Jurkat, Clone E6-1 (cell line): ENCODE measurements at regions not wholly inside any gene's neighbourhood (a gene's known extent, or its start where the extent isn't known, plus 50 kb on each side); places are given as distances from the start of the nearest gene placed in this dataset.
"Not testable (repeated sequence)": the region's sequence is repeated elsewhere in the genome, so short reads cannot be mapped to it uniquely, and the experiment has no call there.

Source experiments
- DNase-seq: peaks from one replicate; pipeline ENCODE4 v3.0.0-alpha.2; 2011; ENCODE audit warnings: low read depth, low spot score
- H3K4me3 ChIP-seq: 2 replicates; pipeline ENCODE4 v1.5.1; 2011; ENCODE audit warnings: mild to moderate bottlenecking, low read length, control low read depth, moderate library complexity

- no peak for DNase-seq
Observed at GRCh38 chr9:26229324-26230054, 551.2 kb upstream of the TUSC1 start.

DNA sequence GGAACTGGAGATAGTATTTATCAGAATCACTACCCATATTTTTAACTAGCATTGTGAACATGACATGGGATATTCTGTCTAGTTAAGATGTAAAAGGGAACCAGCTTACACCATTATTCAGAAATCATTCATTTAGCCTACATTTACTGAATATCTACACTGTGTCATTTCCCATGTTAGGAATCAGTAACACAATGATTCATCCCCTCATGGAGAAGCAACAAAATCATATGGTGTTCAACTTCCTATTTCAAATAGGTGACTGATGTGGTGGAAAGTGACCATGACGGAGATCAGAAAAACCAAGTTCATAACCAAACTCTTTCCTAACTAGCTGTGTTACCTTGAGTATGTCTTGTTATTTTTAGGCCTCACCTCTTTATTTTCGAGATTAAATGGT is 550.0 kb upstream of the TUSC1 start:
- no peak overlapping the region for H3K4me3 ChIP-seq
- DNase-seq, result no peak

More at GRCh38 chr9:26229324-26230054, 551.2 kb upstream of the TUSC1 start:
- H3K4me3 ChIP-seq, result no peak overlapping the region

DNA sequence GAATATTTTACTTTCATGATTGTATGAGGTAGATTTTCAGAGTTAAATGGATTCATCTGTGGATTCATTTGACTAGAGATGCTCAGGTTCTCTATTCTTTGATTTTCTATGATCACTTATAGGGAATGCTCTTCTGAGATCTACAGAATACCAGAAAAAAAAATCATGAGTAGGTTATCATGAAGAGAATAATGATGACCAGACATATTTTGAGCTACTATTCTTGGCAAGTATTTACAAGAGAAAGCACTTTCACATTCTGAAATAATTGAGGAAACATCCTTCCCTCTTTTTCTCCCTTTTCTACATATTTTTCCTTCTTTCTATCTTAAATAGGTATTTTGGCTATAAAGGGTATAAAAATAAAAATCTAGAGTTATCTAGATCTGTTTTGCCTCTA is 543.0 kb upstream of the TUSC1 start:
- H3K4me3 ChIP-seq, result no peak overlapping the region
- DNase-seq, result no peak

- no peak overlapping the region for H3K4me3 ChIP-seq
- no peak for DNase-seq
Observed at GRCh38 chr9:26220367-26220766, 542.1 kb upstream of the TUSC1 start.

DNA sequence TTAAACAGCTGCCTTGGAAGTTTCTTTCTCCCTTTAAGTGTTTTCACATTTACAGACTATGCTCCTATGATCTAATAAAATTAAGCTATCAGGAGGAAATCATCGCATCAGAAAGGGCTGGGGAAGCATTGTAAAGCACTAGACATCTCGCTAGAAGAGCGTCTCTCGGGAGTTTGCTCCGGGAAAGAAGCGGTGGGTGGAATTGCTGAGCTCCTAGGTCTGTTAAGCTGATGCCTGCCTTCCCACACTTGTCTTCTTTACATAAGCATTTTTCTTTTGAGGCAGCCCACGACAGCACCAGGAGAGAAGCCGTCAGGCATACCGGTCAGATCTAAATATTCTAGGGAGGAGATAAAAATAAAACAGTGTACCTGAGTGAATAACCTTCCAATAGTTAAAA is 541.7 kb upstream of the TUSC1 start:
- no peak overlapping the region for H3K4me3 ChIP-seq
- DNase-seq, result no peak

DNA sequence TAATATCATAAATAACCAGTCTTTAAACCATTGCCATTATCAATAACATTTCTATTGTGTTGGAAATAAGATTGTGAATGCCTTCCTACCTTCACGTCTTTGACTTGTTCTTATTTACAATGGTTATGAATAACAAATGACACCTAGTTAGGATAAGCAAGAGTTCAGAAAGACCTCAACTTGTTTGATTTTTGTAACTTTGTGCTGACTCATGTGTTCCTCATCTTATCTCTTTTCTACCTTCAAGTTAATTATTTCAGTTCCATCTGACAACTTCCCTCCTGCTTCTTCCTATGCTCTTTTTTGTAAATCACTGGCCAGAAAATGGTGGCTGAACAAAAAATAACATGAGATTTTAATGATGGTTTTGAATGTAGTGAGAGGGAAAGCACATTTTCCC is 538.5 kb upstream of the TUSC1 start:
- no peak overlapping the region for H3K4me3 ChIP-seq
- DNase-seq, result no peak

DNA sequence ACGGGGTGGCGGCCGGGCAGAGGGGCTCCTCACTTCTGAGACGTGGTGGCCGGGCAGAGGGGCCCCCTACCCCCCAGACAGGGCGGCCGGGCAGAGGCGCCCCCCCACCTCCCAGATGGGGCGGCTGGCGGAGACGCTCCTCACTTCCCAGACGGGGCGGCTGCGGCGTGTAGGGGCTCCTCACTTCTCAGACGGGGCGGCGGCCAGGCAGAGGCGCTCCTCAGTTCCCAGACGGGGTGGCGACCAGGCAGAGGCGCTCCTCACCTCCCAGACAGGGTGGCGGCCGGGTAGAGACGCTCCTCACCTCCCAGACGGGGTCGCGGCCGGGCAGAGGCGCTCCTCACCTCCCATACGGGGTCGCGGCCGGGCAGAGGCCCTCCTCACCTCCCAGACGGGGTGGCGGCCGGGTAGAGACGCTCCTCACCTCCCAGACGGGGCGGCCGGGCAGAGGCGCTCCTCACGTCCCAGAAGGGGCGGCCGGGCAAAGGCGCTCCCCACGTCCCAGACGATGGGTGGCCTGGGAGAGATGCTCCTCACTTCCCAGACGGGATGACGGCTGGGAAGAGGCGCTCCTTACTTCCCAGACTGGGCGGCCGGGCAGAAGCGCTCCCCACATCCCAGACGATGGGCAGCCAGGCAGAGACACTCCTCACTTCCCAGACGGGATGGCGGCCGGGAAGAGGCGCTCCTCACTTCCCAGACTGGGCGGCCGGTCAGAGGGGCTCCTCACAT is 536.6 kb upstream of the TUSC1 start:
- DNase-seq, H3K4me3 ChIP-seq: not testable (repeated sequence)

- no peak for DNase-seq
- H3K4me3 ChIP-seq, result no peak overlapping the region
Observed at GRCh38 chr9:26210338-26210851, 532.2 kb upstream of the TUSC1 start.

DNA sequence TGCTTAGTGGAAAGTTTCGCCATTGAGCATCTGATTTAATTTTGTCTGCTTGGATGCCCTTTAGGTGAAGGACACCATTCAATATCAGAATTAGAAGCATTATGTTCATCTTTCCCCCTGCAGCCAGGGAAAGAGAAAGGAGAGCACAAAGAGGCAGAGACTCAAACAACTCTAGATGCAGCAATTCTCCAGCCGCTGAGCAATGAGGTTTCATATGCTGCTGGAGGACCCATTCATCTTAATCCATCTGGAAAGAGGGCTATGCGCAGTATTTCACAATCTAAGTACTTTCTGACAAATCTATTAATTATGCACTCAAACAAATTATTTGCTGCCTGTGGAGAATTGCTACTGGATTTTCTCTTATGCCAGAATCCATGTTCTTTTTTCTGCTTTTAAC is 527.0 kb upstream of the TUSC1 start:
- no peak for DNase-seq
- H3K4me3 ChIP-seq, result no peak overlapping the region

- no peak for DNase-seq
- H3K4me3 ChIP-seq, result no peak overlapping the region
Observed at GRCh38 chr9:26193237-26193636, 515.0 kb upstream of the TUSC1 start.

- DNase-seq, result no peak
- H3K4me3 ChIP-seq, result no peak overlapping the region
Observed at GRCh38 chr9:26191711-26192110, 513.5 kb upstream of the TUSC1 start.

GRCh38 chr9:26181836-26182235 is 503.6 kb upstream of the TUSC1 start:
- DNase-seq, result no peak
- no peak overlapping the region for H3K4me3 ChIP-seq

- no peak overlapping the region for H3K4me3 ChIP-seq
- DNase-seq, result no peak
Observed at GRCh38 chr9:26176628-26177027, 498.4 kb upstream of the TUSC1 start.

DNA sequence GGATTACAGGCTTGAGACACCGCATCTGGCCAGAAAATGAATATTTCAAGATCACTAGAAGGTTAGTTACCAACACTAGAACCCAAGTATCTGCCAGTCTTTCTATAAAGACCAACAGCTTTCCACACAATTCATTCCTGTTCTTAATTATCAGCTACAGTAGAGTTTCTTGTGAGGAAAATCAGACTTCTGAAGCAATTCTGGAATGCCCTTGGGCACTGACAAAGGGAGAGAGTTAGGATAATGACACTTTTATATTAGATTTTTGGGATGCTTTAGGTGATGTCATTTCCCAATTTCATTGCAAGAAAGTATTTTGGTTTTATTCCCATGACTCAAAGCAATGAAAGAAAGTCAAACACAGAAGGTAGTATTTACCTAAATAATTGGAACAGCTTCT is 497.0 kb upstream of the TUSC1 start:
- no peak overlapping the region for H3K4me3 ChIP-seq
- DNase-seq, result no peak

- DNase-seq, result no peak
- H3K4me3 ChIP-seq, result no peak overlapping the region
Observed at GRCh38 chr9:26172301-26172700, 494.1 kb upstream of the TUSC1 start.

DNA sequence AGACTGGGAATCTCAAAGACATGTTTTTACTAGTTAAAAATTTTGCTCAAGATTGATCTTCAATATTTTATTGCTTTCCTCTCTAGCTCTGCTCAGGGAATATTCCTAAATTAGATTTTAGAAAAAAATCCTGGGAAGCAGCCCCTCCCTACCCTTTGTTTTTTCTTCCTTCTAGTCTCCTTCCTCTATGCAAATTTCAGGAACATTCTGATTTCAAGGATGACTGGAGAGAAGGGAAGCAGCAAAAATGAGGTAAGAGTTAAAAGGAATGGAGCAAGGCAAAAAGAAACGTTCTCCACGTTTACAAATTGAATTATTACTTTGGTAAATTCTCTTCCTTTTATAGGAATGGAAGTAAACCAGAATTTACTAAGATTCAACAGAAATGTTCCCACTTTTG is 493.4 kb upstream of the TUSC1 start:
- no peak for DNase-seq
- no peak overlapping the region for H3K4me3 ChIP-seq

GRCh38 chr9:26170190-26170589 is 491.9 kb upstream of the TUSC1 start:
- no peak for DNase-seq
- no peak overlapping the region for H3K4me3 ChIP-seq

- H3K4me3 ChIP-seq, result no peak overlapping the region
- no peak for DNase-seq
Observed at GRCh38 chr9:26169708-26170107, 491.5 kb upstream of the TUSC1 start.

GRCh38 chr9:26166537-26166936 is 488.3 kb upstream of the TUSC1 start:
- H3K4me3 ChIP-seq, result no peak overlapping the region
- no peak for DNase-seq

GRCh38 chr9:26165426-26165825 is 487.2 kb upstream of the TUSC1 start:
- no peak for DNase-seq
- no peak overlapping the region for H3K4me3 ChIP-seq

GRCh38 chr9:26163931-26164330 is 485.7 kb upstream of the TUSC1 start:
- DNase-seq, result no peak
- H3K4me3 ChIP-seq, result no peak overlapping the region
